ENCODE measurements at regions not wholly inside any gene's neighbourhood (a gene's known extent, or its start where the extent isn't known, plus 50 kb on each side); places are given as distances from the start of the nearest gene placed in this dataset.
"Not testable (repeated sequence)": the region's sequence is repeated elsewhere in the genome, so short reads cannot be mapped to it uniquely, and the experiment has no call there.

GRCh38 chr10:94129393-94130130, 135.8 kb downstream of the PLCE1 start:
- no peak for DNase-seq

- DNase-seq: no peak
Measured at GRCh38 chr10:94131885-94132284, 138.2 kb downstream of the PLCE1 start.

GRCh38 chr10:94133239-94133638, 139.5 kb downstream of the PLCE1 start:
- DNase-seq: no peak

GRCh38 chr10:94137747-94138146, 144.0 kb downstream of the PLCE1 start:
- no peak for DNase-seq

- DNase-seq: no peak
Measured at GRCh38 chr10:94138391-94138790, 144.7 kb downstream of the PLCE1 start.

- no peak for DNase-seq
Measured at GRCh38 chr10:94143261-94143660, 149.5 kb downstream of the PLCE1 start.

GRCh38 chr10:94146313-94146712, 152.6 kb downstream of the PLCE1 start:
- no peak for DNase-seq

GRCh38 chr10:94146746-94147145, 153.0 kb downstream of the PLCE1 start:
- DNase-seq: no peak

GRCh38 chr10:94149702-94150101, 156.0 kb downstream of the PLCE1 start:
- no peak for DNase-seq

GRCh38 chr10:94150541-94151184, 156.9 kb downstream of the PLCE1 start:
- DNase-seq: no peak

- no peak for DNase-seq
Measured at GRCh38 chr10:94155722-94156271, 162.1 kb downstream of the PLCE1 start.

GRCh38 chr10:94156453-94156852, 162.7 kb downstream of the PLCE1 start:
- no peak for DNase-seq

GRCh38 chr10:94165158-94165611, 171.5 kb downstream of the PLCE1 start:
- not testable (repeated sequence) for DNase-seq

- DNase-seq: no peak
Measured at GRCh38 chr10:94172332-94172731, 178.6 kb downstream of the PLCE1 start.

GRCh38 chr10:94173594-94173993, 179.9 kb downstream of the PLCE1 start:
- no peak for DNase-seq

GRCh38 chr10:94174838-94175237, 181.1 kb downstream of the PLCE1 start:
- DNase-seq: no peak

- DNase-seq: no peak
Measured at GRCh38 chr10:94178475-94179253, 184.1 kb downstream of the NOC3L start.

- no peak for DNase-seq
Measured at GRCh38 chr10:94180576-94180975, 182.2 kb downstream of the NOC3L start.

- no peak for DNase-seq
Measured at GRCh38 chr10:94183666-94184264, 179.0 kb downstream of the NOC3L start.

GRCh38 chr10:94186722-94187121, 176.0 kb downstream of the NOC3L start:
- no peak for DNase-seq

GRCh38 chr10:94192333-94192732, 170.4 kb downstream of the NOC3L start:
- DNase-seq: no peak

GRCh38 chr10:94192974-94193373, 169.8 kb downstream of the NOC3L start:
- DNase-seq: no peak

- DNase-seq: no peak
Measured at GRCh38 chr10:94193466-94193924, 169.2 kb downstream of the NOC3L start.

Data from NCI-H1092 (cell line).